WTC11 (cell line): ENCODE measurements at regions not wholly inside any gene's neighbourhood (a gene's known extent, or its start where the extent isn't known, plus 50 kb on each side); places are given as distances from the start of the nearest gene placed in this dataset.

Experiments
- CBFB ChIP-seq: sonication (generic); formaldehyde crosslinking; IDR thresholded peaks from 2 replicates; pipeline ENCODE4 v1.8.1; 2022; ENCODE audit warnings: mild to moderate bottlenecking, low read depth, missing genetic modification reagents
- CTCF ChIP-seq: fragments of 200-600 bp; IDR thresholded peaks from 2 replicates; pipeline ENCODE4 v1.8.0; 2022; ENCODE audit warnings: antibody characterized with exemption
- E2F4 ChIP-seq: sonication (generic); formaldehyde crosslinking; IDR thresholded peaks from 2 replicates; pipeline ENCODE4 v1.8.1; 2022; ENCODE audit warnings: low read depth, mild to moderate bottlenecking, moderate library complexity, missing genetic modification reagents, borderline replicate concordance
- ELF4 ChIP-seq: sonication (generic); formaldehyde crosslinking; IDR thresholded peaks from 2 replicates; pipeline ENCODE4 v1.8.1; 2022; ENCODE audit warnings: low read depth, mild to moderate bottlenecking, moderate library complexity, missing genetic modification reagents
- FOXK1 ChIP-seq: sonication (generic); formaldehyde crosslinking; IDR thresholded peaks from 2 replicates; pipeline ENCODE4 v1.8.0; 2022; ENCODE audit warnings: mild to moderate bottlenecking, moderate library complexity, missing genetic modification reagents
- FOXP4 ChIP-seq: sonication (generic); formaldehyde crosslinking; IDR thresholded peaks from 2 replicates; pipeline ENCODE4 v1.8.0; 2022; ENCODE audit warnings: mild to moderate bottlenecking, missing genetic modification reagents
- GRHL2 ChIP-seq: fragments of 250-450 bp; sonication (Bioruptor Pico); IDR thresholded peaks from 2 replicates; pipeline ENCODE4 v1.8.0; 2022; ENCODE audit warnings: mild to moderate bottlenecking, moderate library complexity; ENCODE audit not compliant: insufficient replicate concordance, severe bottlenecking
- JUN ChIP-seq: sonication (generic); formaldehyde crosslinking; IDR thresholded peaks from 2 replicates; pipeline ENCODE4 v1.8.0; 2023; ENCODE audit warnings: mild to moderate bottlenecking, missing genetic modification reagents
- MAX ChIP-seq: sonication (generic); formaldehyde crosslinking; IDR thresholded peaks from 2 replicates; pipeline ENCODE4 v1.8.0; 2022; ENCODE audit warnings: mild to moderate bottlenecking, missing genetic modification reagents
- NFYB ChIP-seq: sonication (generic); formaldehyde crosslinking; conservative IDR thresholded peaks from 2 replicates; pipeline ENCODE4 v1.8.0; 2022; ENCODE audit warnings: low read depth, missing genetic modification reagents
- SMAD4 ChIP-seq: sonication (generic); formaldehyde crosslinking; IDR thresholded peaks from 2 replicates; pipeline ENCODE4 v1.8.0; 2022; ENCODE audit warnings: mild to moderate bottlenecking, missing genetic modification reagents
- STAT6 ChIP-seq: sonication (generic); formaldehyde crosslinking; conservative IDR thresholded peaks from 2 replicates; pipeline ENCODE4 v1.8.1; 2023; ENCODE audit warnings: mild to moderate bottlenecking, low read depth, missing genetic modification reagents, moderate library complexity
- USF1 ChIP-seq: sonication (generic); formaldehyde crosslinking; IDR thresholded peaks from 2 replicates; pipeline ENCODE4 v1.8.0; 2022; ENCODE audit warnings: mild to moderate bottlenecking, missing genetic modification reagents
- ZNF425 ChIP-seq: fragments of 250-450 bp; sonication (Bioruptor Pico); conservative IDR thresholded peaks from 2 replicates; pipeline ENCODE4 v1.9.0; 2021; ENCODE audit warnings: mild to moderate bottlenecking

GRCh38 chr4:166527500-166527899 is 654.5 kb downstream of the TLL1 start:
- TF ChIP-seq E2F4 (CRISPR knock-in tag): no peak
- TF ChIP-seq STAT6: no peak
- no peak for TF ChIP-seq CBFB (CRISPR knock-in tag)
- TF ChIP-seq CTCF: no peak
- no peak for TF ChIP-seq ZNF425 (CRISPR knock-in tag)
- no peak for TF ChIP-seq FOXP4 (CRISPR knock-in tag)
- no peak for TF ChIP-seq GRHL2
- TF ChIP-seq JUN (CRISPR knock-in tag): no peak
- TF ChIP-seq MAX: no peak
- no peak for TF ChIP-seq ELF4
- TF ChIP-seq SMAD4 (CRISPR knock-in tag): no peak
- no peak for TF ChIP-seq USF1 (CRISPR knock-in tag)
- no peak for TF ChIP-seq NFYB (CRISPR knock-in tag)
- no peak for TF ChIP-seq FOXK1
